DND-41 (cell line): ENCODE measurements at regions not wholly inside any gene's neighbourhood (a gene's known extent, or its start where the extent isn't known, plus 50 kb on each side); places are given as distances from the start of the nearest gene placed in this dataset.

Source experiments
- EZH2 ChIP-seq: IDR thresholded peaks from 3 replicates; pipeline ENCODE4 v1.6.1; 2012; ENCODE audit warnings: borderline replicate concordance, low read depth, mild to moderate bottlenecking, moderate library complexity, low read length, inconsistent platforms; ENCODE audit not compliant: severe bottlenecking
- TF ChIP-seq, protein P1 (sequence below): IDR thresholded peaks from 2 replicates; pipeline ENCODE4 v1.5.1; 2012; ENCODE audit warnings: borderline replicate concordance, low read length, moderate library complexity, mild to moderate bottlenecking; ENCODE audit not compliant: poor library complexity, severe bottlenecking; ENCODE audit errors: extremely low read depth

DNA sequence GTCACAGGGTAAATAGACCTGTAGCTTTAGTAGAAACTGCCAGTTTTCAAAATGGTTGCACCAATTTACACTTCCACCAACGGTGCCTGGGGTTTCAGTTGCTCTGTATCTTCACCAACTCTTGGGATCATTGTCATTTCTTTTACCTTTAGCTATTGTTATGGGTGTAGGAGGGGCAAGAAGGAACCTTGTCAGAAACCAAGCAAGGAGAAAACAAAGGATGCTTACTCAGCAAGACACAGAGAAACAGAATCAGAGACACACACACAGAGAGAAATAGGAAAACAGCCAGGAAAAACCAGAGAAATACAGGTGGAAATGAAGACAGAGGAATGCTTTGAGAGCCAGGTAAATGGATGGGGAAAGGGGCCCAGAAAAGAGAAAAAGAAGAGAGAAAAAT lies 367.6 kb downstream of the MIAT start:
- TF ChIP-seq EZH2 = no peak
- TF ChIP-seq, protein P1, sequence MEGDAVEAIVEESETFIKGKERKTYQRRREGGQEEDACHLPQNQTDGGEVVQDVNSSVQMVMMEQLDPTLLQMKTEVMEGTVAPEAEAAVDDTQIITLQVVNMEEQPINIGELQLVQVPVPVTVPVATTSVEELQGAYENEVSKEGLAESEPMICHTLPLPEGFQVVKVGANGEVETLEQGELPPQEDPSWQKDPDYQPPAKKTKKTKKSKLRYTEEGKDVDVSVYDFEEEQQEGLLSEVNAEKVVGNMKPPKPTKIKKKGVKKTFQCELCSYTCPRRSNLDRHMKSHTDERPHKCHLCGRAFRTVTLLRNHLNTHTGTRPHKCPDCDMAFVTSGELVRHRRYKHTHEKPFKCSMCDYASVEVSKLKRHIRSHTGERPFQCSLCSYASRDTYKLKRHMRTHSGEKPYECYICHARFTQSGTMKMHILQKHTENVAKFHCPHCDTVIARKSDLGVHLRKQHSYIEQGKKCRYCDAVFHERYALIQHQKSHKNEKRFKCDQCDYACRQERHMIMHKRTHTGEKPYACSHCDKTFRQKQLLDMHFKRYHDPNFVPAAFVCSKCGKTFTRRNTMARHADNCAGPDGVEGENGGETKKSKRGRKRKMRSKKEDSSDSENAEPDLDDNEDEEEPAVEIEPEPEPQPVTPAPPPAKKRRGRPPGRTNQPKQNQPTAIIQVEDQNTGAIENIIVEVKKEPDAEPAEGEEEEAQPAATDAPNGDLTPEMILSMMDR = no peak
